PC-9 (cell line): ENCODE measurements at regions not wholly inside any gene's neighbourhood (a gene's known extent, or its start where the extent isn't known, plus 50 kb on each side); places are given as distances from the start of the nearest gene placed in this dataset.

Experiments used
- BruUV-seq: library from RNA; stranded (reverse); fragments of 400-500 nt; replicated peaks from 2 replicates; lab custom pipeline; 2021; lab: Mats Ljungman, UMichigan
- CTCF ChIA-PET: fragments of 300-600 bp; sonication (Branson Sonifier 250); formaldehyde crosslinking; loops from one replicate; lab custom pipeline; 2022; ENCODE audit warnings: antibody characterized with exemption; lab: Charles Lee
- POLR2A ChIA-PET: fragments of 300-600 bp; sonication (Branson Sonifier 250); formaldehyde crosslinking; loops from one replicate; lab custom pipeline; 2022; ENCODE audit warnings: antibody characterized with exemption; ENCODE audit not compliant: unreplicated experiment; lab: Charles Lee
- DNase-seq, 2 experiments: peaks; one replicate each; pipeline versions ENCODE4 v3.0.0 to v3.0.0-alpha.2; 2015 to 2022; ENCODE audit warnings: mixed read lengths in 1 of 2
- H2AFZ ChIP-seq: fragments of 200-600 bp; sonication (generic); 2 replicates; pipeline ENCODE4 v1.8.1; 2017; ENCODE audit warnings: antibody characterized with exemption
- H3F3A ChIP-seq: fragments of 200-600 bp; sonication (generic); 2 replicates; pipeline ENCODE4 v1.8.1; 2017; ENCODE audit warnings: antibody characterized with exemption, mild to moderate bottlenecking, low read depth; ENCODE audit not compliant: insufficient read depth
- H3K27ac ChIP-seq: fragments of 200-600 bp; sonication (generic); 2 replicates; pipeline ENCODE4 v1.6.1; 2016; ENCODE audit warnings: mixed run types
- H3K27me3 ChIP-seq: fragments of 200-600 bp; sonication (generic); 2 replicates; pipeline ENCODE4 v1.6.1; 2016; ENCODE audit warnings: low read depth, mixed run types; ENCODE audit not compliant: insufficient read depth
- H3K36me3 ChIP-seq: fragments of 200-600 bp; sonication (generic); 2 replicates; pipeline ENCODE4 v1.6.1; 2016; ENCODE audit warnings: low read depth, mixed run types
- H3K4me1 ChIP-seq: fragments of 200-600 bp; sonication (generic); replicated peaks from 2 replicates; pipeline ENCODE4 v1.6.1; 2016; ENCODE audit warnings: mixed run types; ENCODE audit not compliant: insufficient read depth
- H3K4me2 ChIP-seq: fragments of 200-600 bp; sonication (generic); 2 replicates; pipeline ENCODE4 v1.6.1; 2017; ENCODE audit warnings: mixed run types
- H3K4me3 ChIP-seq: fragments of 200-600 bp; sonication (generic); 2 replicates; pipeline ENCODE4 v1.6.1; 2016; ENCODE audit warnings: mixed run types
- H3K79me2 ChIP-seq: fragments of 200-600 bp; sonication (generic); 2 replicates; pipeline ENCODE4 v1.6.1; 2017; ENCODE audit warnings: low read depth, mixed run types
- H3K9me2 ChIP-seq: fragments of 200-600 bp; sonication (generic); 2 replicates; pipeline ENCODE4 v1.8.1; 2017; ENCODE audit warnings: mild to moderate bottlenecking; ENCODE audit not compliant: insufficient read depth
- H3K9me3 ChIP-seq: fragments of 200-600 bp; sonication (generic); 2 replicates; pipeline ENCODE4 v1.8.1; 2016; ENCODE audit warnings: low read depth; ENCODE audit not compliant: insufficient read depth
- H4K20me1 ChIP-seq: fragments of 200-600 bp; sonication (generic); 2 replicates; pipeline ENCODE4 v1.8.1; 2017; ENCODE audit not compliant: insufficient read depth
- EZH2 ChIP-seq: fragments of 200-600 bp; sonication (generic); IDR thresholded peaks from 2 replicates; pipeline ENCODE4 v1.8.0; 2017; ENCODE audit warnings: antibody characterized with exemption, low read depth
- intact Hi-C: fragments of 100-400 bp; cut with micrococcal nuclease; formaldehyde crosslinking; loops from one replicate; pipeline ENCODE4 v1.10.0; 2022; ENCODE audit not compliant: unreplicated experiment
- TF ChIP-seq, protein P1 (sequence below): fragments of 200-600 bp; sonication (generic); conservative IDR thresholded peaks from 2 replicates; pipeline ENCODE4 v1.6.1; 2017; ENCODE audit warnings: mixed run types, antibody characterized with exemption, mild to moderate bottlenecking, moderate library complexity

GRCh38 chr4:155033604-155034003 is 174.8 kb upstream of the NPY2R start:
- no peaks in the 10 kb centered on the region for H3F3A ChIP-seq
- ChIA-PET POLR2A (no interaction called here), CTCF (no interaction called here)
- H3K79me2 ChIP-seq, result no peaks in the 10 kb centered on the region
- TF ChIP-seq, protein P1, sequence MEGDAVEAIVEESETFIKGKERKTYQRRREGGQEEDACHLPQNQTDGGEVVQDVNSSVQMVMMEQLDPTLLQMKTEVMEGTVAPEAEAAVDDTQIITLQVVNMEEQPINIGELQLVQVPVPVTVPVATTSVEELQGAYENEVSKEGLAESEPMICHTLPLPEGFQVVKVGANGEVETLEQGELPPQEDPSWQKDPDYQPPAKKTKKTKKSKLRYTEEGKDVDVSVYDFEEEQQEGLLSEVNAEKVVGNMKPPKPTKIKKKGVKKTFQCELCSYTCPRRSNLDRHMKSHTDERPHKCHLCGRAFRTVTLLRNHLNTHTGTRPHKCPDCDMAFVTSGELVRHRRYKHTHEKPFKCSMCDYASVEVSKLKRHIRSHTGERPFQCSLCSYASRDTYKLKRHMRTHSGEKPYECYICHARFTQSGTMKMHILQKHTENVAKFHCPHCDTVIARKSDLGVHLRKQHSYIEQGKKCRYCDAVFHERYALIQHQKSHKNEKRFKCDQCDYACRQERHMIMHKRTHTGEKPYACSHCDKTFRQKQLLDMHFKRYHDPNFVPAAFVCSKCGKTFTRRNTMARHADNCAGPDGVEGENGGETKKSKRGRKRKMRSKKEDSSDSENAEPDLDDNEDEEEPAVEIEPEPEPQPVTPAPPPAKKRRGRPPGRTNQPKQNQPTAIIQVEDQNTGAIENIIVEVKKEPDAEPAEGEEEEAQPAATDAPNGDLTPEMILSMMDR, result no peak
- no peak for TF ChIP-seq EZH2
- H3K4me3 ChIP-seq, result no peak overlapping the region
- intact Hi-C loops, result no loop called here
- no peak overlapping the region for H2AFZ ChIP-seq
- no peaks in the 10 kb centered on the region for H4K20me1 ChIP-seq
- DNase-seq, result no peak
- no peaks in the 10 kb centered on the region for H3K4me1 ChIP-seq
- BruUV-seq, result no TSS peak
- no peaks in the 10 kb centered on the region for H3K9me3 ChIP-seq
- H3K4me2 ChIP-seq, result no peak overlapping the region
- no peaks in the 10 kb centered on the region for H3K36me3 ChIP-seq
- H3K27ac ChIP-seq, result no peak overlapping the region
- no peaks in the 10 kb centered on the region for H3K9me2 ChIP-seq
- no peaks in the 10 kb centered on the region for H3K27me3 ChIP-seq

GRCh38 chr4:155037031-155037430 is 171.4 kb upstream of the NPY2R start:
- Histone ChIP-seq H3K9me3 (no peaks in the 10 kb centered on the region), H3K9me2 (no peaks in the 10 kb centered on the region), H3K4me1 (no peaks in the 10 kb centered on the region), H3K4me3 (no peak overlapping the region), H2AFZ (no peak overlapping the region), H3K36me3 (no peaks in the 10 kb centered on the region), H3K27ac (no peak overlapping the region), H3K27me3 (no peaks in the 10 kb centered on the region), H3K79me2 (no peaks in the 10 kb centered on the region), H4K20me1 (no peaks in the 10 kb centered on the region), H3F3A (no peaks in the 10 kb centered on the region), H3K4me2 (no peak overlapping the region)
- TF ChIP-seq, protein P1, result no peak
- no peak for TF ChIP-seq EZH2
- ChIA-PET CTCF (no interaction called here), POLR2A (no interaction called here)
- intact Hi-C loops, result no loop called here
- no TSS peak for BruUV-seq
- DNase-seq, result no peak

DNA sequence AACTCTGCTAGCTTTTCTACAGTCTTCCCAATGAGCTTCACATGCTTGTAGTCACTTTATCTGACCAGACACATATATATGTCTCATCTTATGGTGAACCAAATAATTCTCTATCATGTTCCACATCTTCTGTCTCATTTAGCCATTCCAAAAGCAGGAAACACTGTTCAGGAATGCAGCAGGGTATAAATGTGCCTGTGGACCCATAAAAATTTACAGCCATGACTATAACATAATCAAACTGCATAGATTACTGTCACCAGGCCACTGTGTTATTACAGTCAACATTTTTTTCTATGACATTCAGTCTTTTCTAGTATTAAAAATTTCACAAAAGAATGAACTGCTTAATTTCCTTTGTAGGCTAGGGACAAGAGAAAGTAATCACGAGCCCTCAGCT is 170.0 kb upstream of the NPY2R start:
- Histone ChIP-seq H3K79me2 (no peaks in the 10 kb centered on the region), H3K27ac (no peak overlapping the region), H4K20me1 (no peaks in the 10 kb centered on the region), H3K4me2 (no peak overlapping the region), H3K9me3 (no peaks in the 10 kb centered on the region), H3K9me2 (no peaks in the 10 kb centered on the region), H3K4me1 (no peaks in the 10 kb centered on the region), H2AFZ (no peak overlapping the region), H3K36me3 (no peaks in the 10 kb centered on the region), H3K27me3 (no peaks in the 10 kb centered on the region), H3K4me3 (no peak overlapping the region), H3F3A (no peaks in the 10 kb centered on the region)
- ChIA-PET POLR2A (no interaction called here), CTCF (no interaction called here)
- DNase-seq, result no peak
- intact Hi-C loops, result no loop called here
- no TSS peak for BruUV-seq
- TF ChIP-seq, protein P1, result no peak
- no peak for TF ChIP-seq EZH2
